SU-DHL-6 (cell line): ENCODE measurements at regions not wholly inside any gene's neighbourhood (a gene's known extent, or its start where the extent isn't known, plus 50 kb on each side); places are given as distances from the start of the nearest gene placed in this dataset.

Experiments
- H2AFZ ChIP-seq: fragments of 200-600 bp; sonication (generic); 2 replicates; pipeline ENCODE4 v1.6.1; 2014; ENCODE audit warnings: low read depth, mild to moderate bottlenecking, moderate library complexity, mixed read lengths, antibody characterized with exemption, low read length; ENCODE audit not compliant: severe bottlenecking
- H3F3A ChIP-seq: fragments of 200-600 bp; shearing (Covaris generic); 2 replicates; pipeline ENCODE4 v1.6.0; 2016; ENCODE audit warnings: antibody characterized with exemption, mild to moderate bottlenecking; ENCODE audit not compliant: insufficient read depth
- H3K27ac ChIP-seq: fragments of 200-600 bp; sonication (generic); 2 replicates; pipeline ENCODE4 v1.5.1; 2016; ENCODE audit warnings: low read depth, mild to moderate bottlenecking, low read length, moderate library complexity, mixed read lengths
- H3K27me3 ChIP-seq: fragments of 200-600 bp; sonication (generic), shearing (Covaris generic); 2 replicates; pipeline ENCODE4 v1.6.0; 2014; ENCODE audit warnings: mild to moderate bottlenecking, low read length
- H3K36me3 ChIP-seq: fragments of 200-600 bp; sonication (generic); 2 replicates; pipeline ENCODE4 v1.6.1; 2014; ENCODE audit warnings: mild to moderate bottlenecking, low read length, mixed read lengths
- H3K4me2 ChIP-seq: fragments of 300-600, 200-600 bp; shearing (Covaris generic), sonication (generic); 2 replicates; pipeline ENCODE4 v1.6.0; 2014; ENCODE audit warnings: low read length, low read depth, mild to moderate bottlenecking; ENCODE audit not compliant: poor library complexity, severe bottlenecking
- H3K4me3 ChIP-seq: fragments of 200-600 bp; sonication (generic); 2 replicates; pipeline ENCODE4 v1.5.1; 2014; ENCODE audit warnings: antibody characterized with exemption, low read length, mild to moderate bottlenecking, mixed read lengths; ENCODE audit not compliant: insufficient read depth, poor library complexity, severe bottlenecking
- H3K79me2 ChIP-seq: fragments of 200-600 bp; sonication (generic); 2 replicates; pipeline ENCODE4 v1.6.1; 2014; ENCODE audit warnings: mild to moderate bottlenecking, low read length, moderate library complexity; ENCODE audit not compliant: insufficient read depth
- H3K9ac ChIP-seq: fragments of 200-600 bp; sonication (generic); 2 replicates; pipeline ENCODE4 v1.7.0; 2014; ENCODE audit warnings: mild to moderate bottlenecking, low read length
- H3K9me2 ChIP-seq: fragments of 200-600 bp; sonication (generic); replicated peaks from 2 replicates; pipeline ENCODE4 v1.6.1; 2014; ENCODE audit warnings: low read length; ENCODE audit not compliant: insufficient read depth
- H3K9me3 ChIP-seq: fragments of 200-600 bp; sonication (generic); 2 replicates; pipeline ENCODE4 v1.6.1; 2014; ENCODE audit warnings: low read length, mixed read lengths; ENCODE audit not compliant: insufficient read depth
- H4K20me1 ChIP-seq: fragments of 200-600 bp; sonication (generic); 2 replicates; pipeline ENCODE4 v1.6.1; 2014; ENCODE audit warnings: low read depth, mild to moderate bottlenecking, antibody characterized with exemption, low read length, moderate library complexity, mixed read lengths
- EZH2phosphoT487 ChIP-seq: fragments of 200-600 bp; sonication (generic), shearing (Covaris generic); conservative IDR thresholded peaks from 2 replicates; pipeline ENCODE4 v1.6.1; 2018; ENCODE audit warnings: mild to moderate bottlenecking, antibody characterized with exemption, low read length, moderate library complexity, mixed read lengths
- TF ChIP-seq, protein P1 (sequence below): fragments of 200-600 bp; sonication (generic); IDR thresholded peaks from one replicate; pipeline ENCODE4 v1.5.1; 2017; ENCODE audit warnings: antibody characterized with exemption, mild to moderate bottlenecking, low read length, moderate library complexity; ENCODE audit not compliant: insufficient read depth, poor library complexity, severe bottlenecking

DNA sequence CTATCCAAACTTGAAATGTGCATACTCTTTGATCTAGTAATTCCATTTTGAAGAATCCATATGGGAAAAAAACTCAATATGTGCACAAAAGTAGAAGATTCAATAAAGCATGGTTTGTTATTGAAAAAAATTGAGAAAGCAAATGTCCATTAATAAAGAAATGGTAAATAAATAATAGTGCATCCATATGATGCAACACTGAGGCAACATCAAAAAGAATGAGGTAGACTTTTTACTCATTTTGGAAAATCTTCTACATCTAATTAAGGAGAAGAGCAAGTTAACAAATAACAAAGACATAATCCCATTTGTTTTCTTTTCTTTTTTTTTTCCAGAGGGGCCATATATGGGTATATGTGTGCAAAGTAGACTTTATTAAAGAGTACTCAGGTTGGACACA, 52.5 kb upstream of the FST start:
- H3K9me3 ChIP-seq: no peaks in the 10 kb centered on the region
- H4K20me1 ChIP-seq: no peaks in the 10 kb centered on the region
- no peaks in the 10 kb centered on the region for H3F3A ChIP-seq
- H2AFZ ChIP-seq: no peak overlapping the region
- no peak overlapping the region for H3K27ac ChIP-seq
- TF ChIP-seq EZH2phosphoT487: no peak
- TF ChIP-seq, protein P1, sequence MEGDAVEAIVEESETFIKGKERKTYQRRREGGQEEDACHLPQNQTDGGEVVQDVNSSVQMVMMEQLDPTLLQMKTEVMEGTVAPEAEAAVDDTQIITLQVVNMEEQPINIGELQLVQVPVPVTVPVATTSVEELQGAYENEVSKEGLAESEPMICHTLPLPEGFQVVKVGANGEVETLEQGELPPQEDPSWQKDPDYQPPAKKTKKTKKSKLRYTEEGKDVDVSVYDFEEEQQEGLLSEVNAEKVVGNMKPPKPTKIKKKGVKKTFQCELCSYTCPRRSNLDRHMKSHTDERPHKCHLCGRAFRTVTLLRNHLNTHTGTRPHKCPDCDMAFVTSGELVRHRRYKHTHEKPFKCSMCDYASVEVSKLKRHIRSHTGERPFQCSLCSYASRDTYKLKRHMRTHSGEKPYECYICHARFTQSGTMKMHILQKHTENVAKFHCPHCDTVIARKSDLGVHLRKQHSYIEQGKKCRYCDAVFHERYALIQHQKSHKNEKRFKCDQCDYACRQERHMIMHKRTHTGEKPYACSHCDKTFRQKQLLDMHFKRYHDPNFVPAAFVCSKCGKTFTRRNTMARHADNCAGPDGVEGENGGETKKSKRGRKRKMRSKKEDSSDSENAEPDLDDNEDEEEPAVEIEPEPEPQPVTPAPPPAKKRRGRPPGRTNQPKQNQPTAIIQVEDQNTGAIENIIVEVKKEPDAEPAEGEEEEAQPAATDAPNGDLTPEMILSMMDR: no peak
- no peak overlapping the region for H3K4me3 ChIP-seq
- no peaks in the 10 kb centered on the region for H3K79me2 ChIP-seq
- H3K9ac ChIP-seq: no peak overlapping the region
- H3K27me3 ChIP-seq: no peaks in the 10 kb centered on the region
- no peak overlapping the region for H3K4me2 ChIP-seq
- H3K9me2 ChIP-seq: no peaks in the 10 kb centered on the region
- no peaks in the 10 kb centered on the region for H3K36me3 ChIP-seq

DNA sequence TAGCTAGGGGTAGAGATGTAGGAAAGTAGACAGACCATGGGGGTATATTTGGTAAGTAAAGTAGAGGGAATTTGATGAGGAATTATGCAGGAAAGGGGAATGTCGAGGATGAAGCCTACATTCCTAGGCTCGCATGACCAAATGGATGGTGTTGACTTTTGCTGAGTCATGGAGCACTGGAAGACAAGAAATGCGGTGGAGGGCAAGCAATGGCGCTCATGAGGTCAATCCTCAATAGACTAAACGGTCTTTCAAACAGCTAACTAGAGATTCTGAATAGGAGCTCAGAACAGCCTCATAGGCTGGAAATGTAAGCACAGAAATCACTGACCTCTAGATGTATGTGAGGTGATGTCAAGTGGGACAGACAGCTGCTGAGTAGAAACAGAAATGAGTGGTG, 50.7 kb upstream of the FST start:
- no peak overlapping the region for H3K4me3 ChIP-seq
- no peaks in the 10 kb centered on the region for H3K9me2 ChIP-seq
- no peaks in the 10 kb centered on the region for H3F3A ChIP-seq
- no peaks in the 10 kb centered on the region for H3K79me2 ChIP-seq
- H3K9ac ChIP-seq: no peak overlapping the region
- H3K27ac ChIP-seq: no peak overlapping the region
- H3K36me3 ChIP-seq: no peaks in the 10 kb centered on the region
- TF ChIP-seq EZH2phosphoT487: no peak
- TF ChIP-seq, protein P1: no peak
- no peaks in the 10 kb centered on the region for H3K9me3 ChIP-seq
- no peaks in the 10 kb centered on the region for H3K27me3 ChIP-seq
- H3K4me2 ChIP-seq: no peak overlapping the region
- H2AFZ ChIP-seq: no peak overlapping the region
- no peaks in the 10 kb centered on the region for H4K20me1 ChIP-seq

DNA sequence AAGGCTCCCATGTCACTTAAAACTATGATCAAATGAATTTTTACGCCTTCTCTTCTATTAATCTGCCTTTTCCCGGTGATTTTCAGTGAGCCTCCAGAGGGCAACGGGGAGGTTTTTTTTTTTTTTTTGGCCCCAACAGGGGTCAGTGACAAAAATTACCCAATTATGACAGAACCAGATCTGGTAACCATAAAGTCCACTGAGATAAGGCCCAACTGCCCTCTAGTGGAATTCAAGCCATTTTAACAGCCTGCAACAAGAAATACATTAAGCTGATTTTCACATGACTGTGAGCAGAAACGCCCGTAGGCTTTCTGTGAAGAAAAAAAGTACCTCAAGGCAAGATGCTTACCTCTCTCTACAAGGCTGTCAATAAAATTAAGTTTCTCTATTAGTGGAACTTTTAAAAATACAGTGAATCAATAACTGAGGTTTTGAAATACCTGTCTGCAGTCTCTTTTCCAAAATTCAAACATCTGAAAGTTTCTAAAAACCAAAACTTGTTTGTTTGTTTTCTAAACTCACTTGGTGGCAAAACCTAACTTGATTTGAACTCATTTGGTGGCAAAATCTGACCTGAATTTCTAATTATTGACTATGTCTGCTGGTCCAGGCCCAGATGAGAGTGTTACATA, 49.7 kb upstream of the FST start:
- Histone ChIP-seq H3K27me3 (no peaks in the 10 kb centered on the region), H3K9me3 (no peaks in the 10 kb centered on the region), H3K9ac (no peak overlapping the region), H3K27ac (no peak overlapping the region), H3K4me2 (no peak overlapping the region), H3K4me3 (no peak overlapping the region), H3F3A (no peaks in the 10 kb centered on the region), H4K20me1 (no peaks in the 10 kb centered on the region), H2AFZ (no peak overlapping the region), H3K36me3 (no peaks in the 10 kb centered on the region), H3K9me2 (no peaks in the 10 kb centered on the region), H3K79me2 (no peaks in the 10 kb centered on the region)
- TF ChIP-seq EZH2phosphoT487: no peak
- TF ChIP-seq, protein P1: peak; percentile 10
